ENCODE measurements at regions not wholly inside any gene's neighbourhood (a gene's known extent, or its start where the extent isn't known, plus 50 kb on each side); places are given as distances from the start of the nearest gene placed in this dataset.
A peak's percentile ranks its signal among the peaks of the same experiment; 100 is the strongest.

DNA sequence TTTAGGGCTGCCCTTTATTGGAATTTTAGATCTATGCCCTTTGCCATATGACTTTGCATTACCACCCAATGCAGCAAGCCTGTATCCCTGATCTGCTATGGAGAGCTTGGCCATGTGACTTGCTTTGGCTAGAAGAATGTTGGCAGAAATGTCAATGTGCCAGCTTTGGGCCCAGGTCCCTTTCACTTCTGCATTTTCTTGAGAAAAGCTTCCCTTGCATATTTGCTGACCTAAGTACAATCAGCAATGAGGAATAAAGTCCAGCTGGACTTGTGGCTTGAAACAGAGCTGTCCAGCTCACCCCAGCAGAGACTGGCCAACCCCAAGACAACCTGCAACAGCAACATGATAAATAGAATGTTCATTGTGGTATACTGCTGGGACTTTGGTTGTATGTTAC is 135.9 kb downstream of the PAH start:
- ChIA-PET POLR2A (interaction anchor here (0.7 kb wide), 1 partner anchor 30 kb away, joined by 3 read pairs; no protein-coding TSS in a partner anchor), CTCF (interaction anchor here (1.0 kb wide), 1 partner anchor 12 kb away, joined by 3 read pairs; no protein-coding TSS in a partner anchor)
- Mint-ChIP-seq H3K4me3 (no peak overlapping the region), H3K27ac (no peak overlapping the region), H3K4me1 (no peaks in the 10 kb centered on the region), H3K9me3 (no peaks in the 10 kb centered on the region), H3K36me3 (ENCODE audit: low read depth) (no peaks in the 10 kb centered on the region), H3K27me3 (peaks cover 4% of the 10 kb centered on the region)
- ATAC-seq (ENCODE audit: low read depth) (no peak), DNase-seq (no peak)
- TF ChIP-seq, protein P1, sequence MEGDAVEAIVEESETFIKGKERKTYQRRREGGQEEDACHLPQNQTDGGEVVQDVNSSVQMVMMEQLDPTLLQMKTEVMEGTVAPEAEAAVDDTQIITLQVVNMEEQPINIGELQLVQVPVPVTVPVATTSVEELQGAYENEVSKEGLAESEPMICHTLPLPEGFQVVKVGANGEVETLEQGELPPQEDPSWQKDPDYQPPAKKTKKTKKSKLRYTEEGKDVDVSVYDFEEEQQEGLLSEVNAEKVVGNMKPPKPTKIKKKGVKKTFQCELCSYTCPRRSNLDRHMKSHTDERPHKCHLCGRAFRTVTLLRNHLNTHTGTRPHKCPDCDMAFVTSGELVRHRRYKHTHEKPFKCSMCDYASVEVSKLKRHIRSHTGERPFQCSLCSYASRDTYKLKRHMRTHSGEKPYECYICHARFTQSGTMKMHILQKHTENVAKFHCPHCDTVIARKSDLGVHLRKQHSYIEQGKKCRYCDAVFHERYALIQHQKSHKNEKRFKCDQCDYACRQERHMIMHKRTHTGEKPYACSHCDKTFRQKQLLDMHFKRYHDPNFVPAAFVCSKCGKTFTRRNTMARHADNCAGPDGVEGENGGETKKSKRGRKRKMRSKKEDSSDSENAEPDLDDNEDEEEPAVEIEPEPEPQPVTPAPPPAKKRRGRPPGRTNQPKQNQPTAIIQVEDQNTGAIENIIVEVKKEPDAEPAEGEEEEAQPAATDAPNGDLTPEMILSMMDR (IDR thresholded peaks at IDR 0.05), result no peak
- intact Hi-C loops (cut with micrococcal nuclease), result no loop called here

DNA sequence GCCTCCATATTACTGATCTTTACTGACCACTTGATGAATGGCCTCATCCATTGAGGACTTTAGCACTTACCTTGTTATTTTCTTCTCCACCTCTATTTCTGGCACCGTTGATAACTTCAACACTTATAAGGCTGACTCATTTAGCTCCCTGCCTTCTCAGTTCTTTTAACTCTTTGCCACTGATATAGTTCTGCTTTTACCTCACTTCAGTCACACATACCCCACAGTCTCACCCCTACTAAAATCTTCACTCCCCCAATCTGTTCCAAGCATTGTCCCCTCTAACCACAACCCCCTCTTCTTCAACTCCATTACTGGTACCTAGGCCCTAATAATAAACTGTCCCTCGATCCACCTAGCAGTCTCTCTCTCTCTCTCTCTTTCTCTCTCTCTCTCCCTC is 141.0 kb downstream of the PAH start:
- ChIA-PET CTCF (no interaction called here), POLR2A (no interaction called here)
- ATAC-seq (ENCODE audit: low read depth) (no peak), DNase-seq (no peak)
- Mint-ChIP-seq H3K36me3 (ENCODE audit: low read depth) (no peaks in the 10 kb centered on the region), H3K27me3 (peaks cover 8% of the 10 kb centered on the region), H3K4me3 (no peak overlapping the region), H3K4me1 (no peaks in the 10 kb centered on the region), H3K27ac (no peak overlapping the region), H3K9me3 (no peaks in the 10 kb centered on the region)
- TF ChIP-seq, protein P1 (IDR thresholded peaks at IDR 0.05), result no peak
- intact Hi-C loops (cut with micrococcal nuclease), result no loop called here

GRCh38 chr12:102769323-102769916 is 147.6 kb downstream of the PAH start:
- Mint-ChIP-seq H3K9me3 (no peaks in the 10 kb centered on the region), H3K4me1 (peaks cover 2% of the 10 kb centered on the region), H3K36me3 (ENCODE audit: low read depth) (no peaks in the 10 kb centered on the region), H3K4me3 (no peak overlapping the region), H3K27ac (no peak overlapping the region), H3K27me3 (peaks cover 10% of the 10 kb centered on the region)
- DNase-seq, result no peak
- TF ChIP-seq, protein P1 (IDR thresholded peaks at IDR 0.05), result no peak
- intact Hi-C loops (cut with micrococcal nuclease), result loop anchor here (1.0 to 5.0 kb wide), 7 partner anchors 67 to 996 kb away; partner anchors contain the start of gene GNPTAB
- ChIA-PET CTCF (interaction anchor here (0.8 to 1.9 kb wide), 4 partner anchors 12 to 600 kb away, joined by 3 to 4 read pairs (median 3); no protein-coding TSS in a partner anchor), POLR2A (no interaction called here)
- ATAC-seq (ENCODE audit: low read depth), result peak; percentile 71

DNA sequence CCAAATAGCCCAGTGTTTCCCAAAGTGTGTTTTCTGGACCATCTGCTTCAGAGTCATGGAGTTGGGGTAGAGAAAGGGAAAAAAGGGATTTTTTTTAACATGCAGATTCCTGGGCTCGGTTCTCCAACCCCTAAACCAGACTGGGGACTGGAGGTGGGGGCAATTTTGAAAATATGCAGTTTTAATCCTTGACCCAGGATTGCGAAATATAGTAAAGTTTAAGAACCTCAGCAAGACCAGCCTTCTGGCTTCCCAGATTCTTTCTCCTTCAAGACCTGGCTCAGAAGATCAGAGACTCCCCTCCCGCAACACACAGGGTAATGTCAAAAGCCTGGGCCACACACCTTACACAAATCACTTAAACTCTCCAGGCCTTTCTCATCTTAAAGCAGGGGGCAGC is 150.1 kb downstream of the PAH start:
- ATAC-seq (ENCODE audit: low read depth) (no peak), DNase-seq (no peak)
- POLR2A ChIA-PET, result no interaction called here
- peaks cover 2% of the 10 kb centered on the region for H3K4me1 Mint-ChIP-seq
- intact Hi-C loops (cut with micrococcal nuclease), result loop anchor here (5.0 kb wide), 1 partner anchor 935 kb away; the partner anchor contains the start of gene GNPTAB
- no peak overlapping the region for H3K4me3 Mint-ChIP-seq
- peaks cover 10% of the 10 kb centered on the region for H3K27me3 Mint-ChIP-seq
- TF ChIP-seq, protein P1 (IDR thresholded peaks at IDR 0.05), result no peak
- no peak overlapping the region for H3K27ac Mint-ChIP-seq
- no peaks in the 10 kb centered on the region for H3K36me3 Mint-ChIP-seq (ENCODE audit: low read depth)
- CTCF ChIA-PET, result interaction anchor here (1.0 kb wide), 1 partner anchor 16 kb away, joined by 3 read pairs; no protein-coding TSS in a partner anchor
- H3K9me3 Mint-ChIP-seq, result no peaks in the 10 kb centered on the region

DNA sequence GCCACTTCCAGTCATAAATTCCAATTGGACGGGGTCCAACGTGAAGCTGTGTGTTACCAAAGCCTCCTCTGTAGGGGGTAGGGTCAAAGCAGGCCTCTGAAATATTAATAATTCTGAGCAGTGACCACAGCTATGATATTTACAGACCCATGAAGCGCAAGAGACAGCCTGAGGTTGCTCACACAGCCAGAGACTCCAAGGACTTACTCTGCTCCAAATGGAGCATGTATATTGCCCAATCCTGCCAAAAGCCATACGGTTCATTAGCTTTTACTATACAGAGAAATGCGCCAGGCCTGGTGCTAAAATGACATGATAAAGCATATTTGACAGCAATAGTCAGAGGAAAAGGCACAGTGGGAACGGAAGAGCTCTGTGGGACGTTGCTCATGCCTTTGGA is 151.3 kb downstream of the PAH start:
- no peaks in the 10 kb centered on the region for H3K9me3 Mint-ChIP-seq
- no peaks in the 10 kb centered on the region for H3K36me3 Mint-ChIP-seq (ENCODE audit: low read depth)
- CTCF ChIA-PET, result no interaction called here
- H3K4me1 Mint-ChIP-seq, result peaks cover 2% of the 10 kb centered on the region
- DNase-seq (no peak), ATAC-seq (ENCODE audit: low read depth) (no peak)
- POLR2A ChIA-PET, result no interaction called here
- intact Hi-C loops (cut with micrococcal nuclease), result loop anchor here (5.0 kb wide), 1 partner anchor 933 kb away; the partner anchor contains the start of gene GNPTAB
- no peak overlapping the region for H3K27ac Mint-ChIP-seq
- H3K4me3 Mint-ChIP-seq, result no peak overlapping the region
- TF ChIP-seq, protein P1 (IDR thresholded peaks at IDR 0.05), result no peak
- peaks cover 8% of the 10 kb centered on the region for H3K27me3 Mint-ChIP-seq
